Ovary (tissue), 7 donors: ENCODE measurements at regions not wholly inside any gene's neighbourhood (a gene's known extent, or its start where the extent isn't known, plus 50 kb on each side); places are given as distances from the start of the nearest gene placed in this dataset.

Source experiments
- DNase-seq, 5 donors: peaks; one replicate each; pipeline ENCODE4 v3.0.0-alpha.2; 2019 to 2020
- H3K27ac ChIP-seq, 2 donors: fragments of 200-600 bp; one replicate each; pipeline versions ENCODE4 v1.5.1 to v1.8.0; 2019 to 2022
- H3K27me3 ChIP-seq: fragments of 200-600 bp; one replicate; pipeline ENCODE4 v1.8.0; 2022
- H3K36me3 ChIP-seq: fragments of 200-600 bp; sonication (generic); one replicate; pipeline ENCODE4 v1.5.1; 2019
- H3K4me1 ChIP-seq: one replicate; pipeline ENCODE4 v1.8.1; 2013; ENCODE audit warnings: mild to moderate bottlenecking, moderate library complexity; ENCODE audit not compliant: insufficient read depth
- H3K4me3 ChIP-seq: fragments of 200-600 bp; sonication (generic); one replicate; pipeline ENCODE4 v1.5.1; 2017
- H3K9me3 ChIP-seq, 2 donors: fragments of 200-600 bp in 1 of 2; sonication (generic) in 1 of 2; one replicate each; pipeline versions ENCODE4 v1.5.1 to v1.8.1; 2013 to 2019; ENCODE audit warnings: mild to moderate bottlenecking in 1 of 2, moderate library complexity in 1 of 2
- EP300 ChIP-seq: sonication (generic); formaldehyde crosslinking; IDR thresholded peaks from one replicate; pipeline ENCODE4 v1.6.1; 2017; ENCODE audit warnings: antibody characterized with exemption
- POLR2A ChIP-seq: fragments of 450-650 bp; IDR thresholded peaks from one replicate; pipeline ENCODE4 v1.6.1; 2017; ENCODE audit warnings: antibody characterized with exemption, mild to moderate bottlenecking, moderate library complexity
- WGBS, 3 donors: extraction: QIAGEN DNeasy Blood & Tissue Kit in 1 of 3; methylation state at CpG; one replicate each; pipeline versions ENCODE4 v1.1.5 to v1.1.7; 2013 to 2017; 5-methylcytosine and 5-hydroxymethylcytosine counted together
- intact Hi-C, 4 donors: fragments of 100-400 bp; cut with DNase I; formaldehyde crosslinking; loops; one replicate each; pipeline versions ENCODE4 v1.11.0 to v1.15.1; 2022 to 2023
- TF ChIP-seq, protein P1 (sequence below), 3 donors: fragments of 450-650 bp in 2 of 3; fragments of 200-600 bp in 1 of 3; IDR thresholded peaks; one replicate each; pipeline versions ENCODE4 v1.5.1 to v1.8.0; 2016 to 2022; ENCODE audit warnings: antibody characterized with exemption in 3 of 3, mild to moderate bottlenecking in 1 of 3
- donor health status: DM: no; HTN: no; CAD: no; lungs with moderate emphysema.
- donor health status: DM: no; HTN: no; CAD: no.
- donor health status: Bipolar disorder and iron deficiency.
- donor health status: DM: no; HTN: no; CAD: no.
- donor health status: DM: yes; HTN: yes; CAD: no.

DNA sequence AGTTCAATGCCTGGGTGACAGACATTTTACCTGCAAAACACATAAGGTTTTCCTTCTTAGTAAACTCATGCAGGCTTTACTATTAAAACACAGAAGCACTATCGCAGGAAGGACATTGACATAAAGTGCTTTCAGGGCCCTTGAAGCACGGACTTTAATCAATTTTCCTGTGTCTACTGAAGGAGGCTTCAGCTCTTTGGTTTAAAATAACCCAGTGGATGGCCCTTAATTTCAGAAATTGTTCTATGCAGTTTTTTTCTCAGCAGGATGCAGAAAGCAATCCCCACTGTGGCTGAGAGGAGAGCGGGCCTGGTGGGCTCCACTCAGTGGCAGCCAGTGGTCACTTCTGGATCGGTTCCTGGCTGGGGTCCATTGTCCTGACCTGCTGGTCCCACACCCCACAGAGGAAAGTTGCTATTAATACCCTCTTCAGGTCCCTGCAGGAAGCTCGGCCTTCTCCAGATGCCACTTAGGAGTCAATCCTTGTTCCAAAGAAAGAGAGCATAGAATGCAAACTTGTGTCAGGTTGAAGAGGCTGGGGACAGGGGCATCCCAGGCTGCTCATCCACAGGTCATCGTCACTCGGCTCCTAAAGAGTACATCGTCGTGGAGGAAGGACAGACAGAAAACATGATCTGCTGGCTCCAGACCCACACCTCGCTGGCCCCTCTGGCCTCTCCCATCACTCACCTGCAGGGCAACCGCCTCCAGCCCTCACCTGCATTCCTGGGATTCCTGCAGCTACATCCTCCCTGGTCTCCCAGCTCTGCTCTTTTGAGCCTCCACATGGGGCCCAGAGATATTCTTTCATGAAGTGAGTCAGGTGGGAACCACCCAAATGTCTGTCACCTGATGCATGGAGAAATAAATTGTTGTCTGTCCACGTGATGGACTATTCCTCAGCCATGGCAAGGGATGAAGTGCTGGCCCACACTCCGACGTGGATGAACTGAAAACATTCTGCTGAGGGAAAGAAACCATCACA, 153.1 kb downstream of the PSMG1 start:
- H3K4me3 ChIP-seq: no peak overlapping the region
- intact Hi-C loops: no loop called here
- no peaks in the 10 kb centered on the region for H3K36me3 ChIP-seq
- no peaks in the 10 kb centered on the region for H3K9me3 ChIP-seq
- H3K4me1 ChIP-seq: peaks cover 8% of the 10 kb centered on the region
- WGBS, 3 donors: 80 to 83% (median 80%) methylated on average over 14 of the region's 14 CpGs
- DNase-seq: no peak
- TF ChIP-seq EP300 (no peak), POLR2A (no peak)
- TF ChIP-seq, protein P1, sequence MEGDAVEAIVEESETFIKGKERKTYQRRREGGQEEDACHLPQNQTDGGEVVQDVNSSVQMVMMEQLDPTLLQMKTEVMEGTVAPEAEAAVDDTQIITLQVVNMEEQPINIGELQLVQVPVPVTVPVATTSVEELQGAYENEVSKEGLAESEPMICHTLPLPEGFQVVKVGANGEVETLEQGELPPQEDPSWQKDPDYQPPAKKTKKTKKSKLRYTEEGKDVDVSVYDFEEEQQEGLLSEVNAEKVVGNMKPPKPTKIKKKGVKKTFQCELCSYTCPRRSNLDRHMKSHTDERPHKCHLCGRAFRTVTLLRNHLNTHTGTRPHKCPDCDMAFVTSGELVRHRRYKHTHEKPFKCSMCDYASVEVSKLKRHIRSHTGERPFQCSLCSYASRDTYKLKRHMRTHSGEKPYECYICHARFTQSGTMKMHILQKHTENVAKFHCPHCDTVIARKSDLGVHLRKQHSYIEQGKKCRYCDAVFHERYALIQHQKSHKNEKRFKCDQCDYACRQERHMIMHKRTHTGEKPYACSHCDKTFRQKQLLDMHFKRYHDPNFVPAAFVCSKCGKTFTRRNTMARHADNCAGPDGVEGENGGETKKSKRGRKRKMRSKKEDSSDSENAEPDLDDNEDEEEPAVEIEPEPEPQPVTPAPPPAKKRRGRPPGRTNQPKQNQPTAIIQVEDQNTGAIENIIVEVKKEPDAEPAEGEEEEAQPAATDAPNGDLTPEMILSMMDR (IDR thresholded peaks at IDR 0.05): no peak
- no peak overlapping the region for H3K27ac ChIP-seq
- H3K27me3 ChIP-seq: no peaks in the 10 kb centered on the region

- Histone ChIP-seq H3K36me3 (no peaks in the 10 kb centered on the region), H3K27ac (no peak overlapping the region), H3K27me3 (no peaks in the 10 kb centered on the region), H3K9me3 (no peaks in the 10 kb centered on the region), H3K4me3 (no peak overlapping the region), H3K4me1 (peaks cover 7% of the 10 kb centered on the region)
- WGBS, 3 donors: 24 to 30% (median 27%) methylated on average over 7 of the region's 7 CpGs
- no peak for DNase-seq
- intact Hi-C loops: no loop called here
- TF ChIP-seq POLR2A: no peak
- TF ChIP-seq, protein P1 (IDR thresholded peaks at IDR 0.05): no peak
- TF ChIP-seq EP300: no peak
Observed at GRCh38 chr21:39029086-39029755, 154.0 kb downstream of the PSMG1 start.

GRCh38 chr21:39025198-39025597, 158.1 kb downstream of the PSMG1 start:
- peaks cover 30% of the 10 kb centered on the region for H3K4me1 ChIP-seq
- DNase-seq: no peak
- intact Hi-C loops: no loop called here
- TF ChIP-seq POLR2A: no peak
- TF ChIP-seq EP300: no peak
- TF ChIP-seq, protein P1 (IDR thresholded peaks at IDR 0.05): no peak
- no peaks in the 10 kb centered on the region for H3K36me3 ChIP-seq
- H3K27ac ChIP-seq: no peak overlapping the region
- no peaks in the 10 kb centered on the region for H3K27me3 ChIP-seq
- H3K9me3 ChIP-seq: no peaks in the 10 kb centered on the region
- no peak overlapping the region for H3K4me3 ChIP-seq
- WGBS, 3 donors: 98 to 99% (median 98%) methylated on average over 5 of the region's 5 CpGs

DNA sequence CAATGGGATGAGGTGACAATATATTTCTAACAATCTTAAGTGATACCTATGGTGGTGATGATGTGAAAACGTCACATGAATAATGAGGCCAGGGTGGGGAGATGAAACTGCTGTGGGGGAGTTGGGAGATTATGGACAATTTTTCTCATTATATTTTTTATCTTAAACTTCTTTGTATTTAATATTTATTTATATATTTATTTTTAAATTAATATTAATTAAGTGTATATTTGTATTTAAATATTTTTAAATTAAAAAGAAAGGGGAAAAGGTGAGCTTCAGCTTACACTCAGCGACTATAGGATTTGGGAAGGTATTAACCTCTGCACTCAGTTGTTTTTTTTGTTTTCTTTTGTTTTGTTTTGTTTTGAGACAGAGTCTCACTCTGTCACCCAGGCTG, 158.7 kb downstream of the PSMG1 start:
- no peak overlapping the region for H3K4me3 ChIP-seq
- intact Hi-C loops: no loop called here

More for the DNA sequence above, 158.7 kb downstream of the PSMG1 start:
- WGBS, 3 donors: 95 to 97% (median 95%) methylated on average over 2 of the region's 2 CpGs
- no peaks in the 10 kb centered on the region for H3K27me3 ChIP-seq
- TF ChIP-seq EP300 (no peak), POLR2A (no peak)
- TF ChIP-seq, protein P1 (IDR thresholded peaks at IDR 0.05): no peak
- H3K9me3 ChIP-seq: no peaks in the 10 kb centered on the region
- DNase-seq: no peak
- no peaks in the 10 kb centered on the region for H3K36me3 ChIP-seq
- peaks cover 30% of the 10 kb centered on the region for H3K4me1 ChIP-seq
- H3K27ac ChIP-seq: no peak overlapping the region
